H1 (cell line): ENCODE measurements at regions not wholly inside any gene's neighbourhood (a gene's known extent, or its start where the extent isn't known, plus 50 kb on each side); places are given as distances from the start of the nearest gene placed in this dataset.

ENCODE experiments used
- NRF1 ChIP-seq: IDR thresholded peaks from 2 replicates; pipeline ENCODE4 v1.6.1; 2011; ENCODE audit warnings: mild to moderate bottlenecking, low read depth, low read length, improper control_type of control experiment
- SP1 ChIP-seq: IDR thresholded peaks from 2 replicates; pipeline ENCODE4 v1.6.1; 2011; ENCODE audit warnings: low read depth, low read length
- TBP ChIP-seq: IDR thresholded peaks from 2 replicates; pipeline ENCODE4 v1.6.1; 2011; ENCODE audit warnings: low read depth, low read length, improper control_type of control experiment
- YY1 ChIP-seq: IDR thresholded peaks from 2 replicates; pipeline ENCODE4 v1.6.1; 2011; ENCODE audit warnings: low read depth, mild to moderate bottlenecking, low read length
- ZNF274 ChIP-seq: IDR thresholded peaks from 2 replicates; pipeline ENCODE4 v1.7.0; 2012; ENCODE audit warnings: low read length, borderline replicate concordance; ENCODE audit errors: extremely low read depth
- TF ChIP-seq, protein P1 (sequence below): IDR thresholded peaks from 2 replicates; pipeline ENCODE4 v1.6.1; 2011; ENCODE audit warnings: low read depth, mild to moderate bottlenecking, low read length; ENCODE audit not compliant: insufficient read depth

DNA sequence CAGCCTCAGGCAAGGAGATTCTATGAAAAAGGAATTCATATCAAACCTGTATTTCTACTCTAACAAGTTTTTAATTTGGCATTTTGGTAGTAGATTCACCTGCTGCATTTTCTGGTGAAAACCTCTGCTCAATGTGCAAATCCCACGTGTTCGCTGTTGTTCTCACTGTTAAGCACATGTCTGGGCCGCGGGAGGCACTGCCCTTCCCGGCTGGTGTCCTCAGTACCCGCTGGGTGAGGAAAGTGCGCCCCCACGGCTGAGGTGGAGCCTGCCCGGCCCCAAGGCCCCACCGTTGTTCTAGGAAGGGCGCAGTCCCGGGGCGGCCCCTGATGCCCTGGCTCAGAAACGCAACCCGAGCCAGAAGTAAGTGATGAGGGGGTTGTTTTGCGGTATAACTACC, 193.4 kb upstream of the VWC2 start:
- TF ChIP-seq SP1 (no peak), YY1 (no peak), NRF1 (no peak), TBP (no peak), ZNF274 (no peak)
- TF ChIP-seq, protein P1, sequence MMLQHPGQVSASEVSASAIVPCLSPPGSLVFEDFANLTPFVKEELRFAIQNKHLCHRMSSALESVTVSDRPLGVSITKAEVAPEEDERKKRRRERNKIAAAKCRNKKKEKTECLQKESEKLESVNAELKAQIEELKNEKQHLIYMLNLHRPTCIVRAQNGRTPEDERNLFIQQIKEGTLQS = no peak
